ENCODE measurements at regions not wholly inside any gene's neighbourhood (a gene's known extent, or its start where the extent isn't known, plus 50 kb on each side); places are given as distances from the start of the nearest gene placed in this dataset.

DNA sequence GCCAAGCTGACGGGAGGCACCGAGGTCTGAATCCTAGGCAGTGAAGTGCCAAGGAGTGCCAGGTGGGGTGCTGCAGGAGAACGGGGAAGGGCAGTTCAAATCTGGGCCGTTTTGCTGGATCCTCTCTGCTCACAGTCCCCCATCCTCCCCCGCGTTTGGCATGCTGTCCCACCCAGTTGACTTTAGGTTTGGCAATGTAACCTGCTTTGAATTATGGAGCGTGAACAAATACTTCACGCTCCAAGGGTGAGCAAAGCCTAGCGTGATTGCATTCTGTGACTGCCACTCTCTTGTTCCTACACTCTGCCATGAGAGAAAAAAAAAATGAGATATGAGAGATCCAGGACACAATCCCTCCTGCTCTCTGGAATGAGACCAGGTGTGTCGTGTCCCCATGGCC lies 381.9 kb downstream of the ZNF516 start:
- no peak for DNase-seq

DNA sequence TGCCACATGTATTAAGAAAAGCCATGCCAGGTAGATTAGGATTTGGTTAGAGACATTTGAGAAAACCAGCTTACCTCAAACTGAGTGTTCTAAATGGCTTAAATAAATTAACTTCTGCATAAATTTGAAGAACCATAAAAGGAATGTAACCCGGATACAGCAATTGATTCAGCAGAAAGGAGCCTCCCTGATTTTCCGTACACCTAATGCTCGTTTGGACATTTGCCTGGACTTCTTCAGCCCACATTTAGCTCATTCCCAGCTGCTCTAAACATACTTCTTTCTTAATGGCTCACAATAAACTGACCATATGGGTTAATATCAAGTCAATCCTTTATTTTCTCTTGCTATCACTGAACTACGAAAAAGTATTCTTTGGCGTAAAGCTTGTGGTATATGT lies 392.4 kb downstream of the ZNF516 start:
- no peak for DNase-seq

GRCh38 chr18:76102156-76102555 lies 392.9 kb downstream of the ZNF516 start:
- DNase-seq, result no peak

- DNase-seq, result no peak
These were observed 395.0 kb downstream of the ZNF516 start for GRCh38 chr18:76099931-76100457.

- no peak for DNase-seq
These were observed 396.2 kb downstream of the ZNF516 start for GRCh38 chr18:76098674-76099411.

DNA sequence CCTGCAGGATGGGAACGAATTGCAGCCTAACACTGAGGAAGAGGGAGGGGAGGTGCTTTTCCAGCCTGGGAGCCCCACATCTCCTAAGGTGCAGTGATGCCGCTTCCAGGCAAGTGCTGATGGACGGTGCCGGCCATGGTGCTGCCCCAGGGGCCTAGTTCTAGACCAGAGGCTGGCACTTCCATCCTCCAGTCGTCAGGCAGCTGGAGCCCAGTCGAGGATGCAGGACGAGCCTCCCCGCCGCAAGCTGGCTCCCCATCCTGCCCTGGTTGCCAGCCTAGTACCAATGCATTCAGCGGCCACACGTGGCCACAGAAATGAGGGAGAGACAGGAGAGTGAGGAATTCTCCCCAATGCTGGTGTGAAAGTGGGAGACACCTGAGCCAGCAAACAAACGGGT lies 413.5 kb downstream of the ZNF516 start:
- no peak for DNase-seq

DNA sequence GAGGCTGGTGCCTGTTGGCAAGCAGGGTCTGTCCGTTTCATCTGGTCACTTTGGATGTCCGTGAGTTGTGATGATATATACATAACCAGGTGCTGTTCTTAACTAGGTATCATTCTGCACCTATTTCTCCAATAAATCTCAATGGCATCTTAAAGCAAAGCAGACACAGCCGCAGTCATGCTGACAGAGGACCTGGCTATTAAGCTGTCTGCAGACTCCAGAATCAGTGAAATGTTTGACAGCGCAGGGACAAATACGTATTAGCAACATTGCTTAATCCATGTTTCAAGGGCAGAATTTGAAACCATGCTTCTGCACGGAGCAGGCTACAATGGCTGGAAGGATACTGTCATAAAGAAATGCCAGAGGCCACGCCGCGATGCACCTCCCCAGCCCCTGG lies 414.6 kb downstream of the ZNF516 start:
- DNase-seq, result no peak

DNA sequence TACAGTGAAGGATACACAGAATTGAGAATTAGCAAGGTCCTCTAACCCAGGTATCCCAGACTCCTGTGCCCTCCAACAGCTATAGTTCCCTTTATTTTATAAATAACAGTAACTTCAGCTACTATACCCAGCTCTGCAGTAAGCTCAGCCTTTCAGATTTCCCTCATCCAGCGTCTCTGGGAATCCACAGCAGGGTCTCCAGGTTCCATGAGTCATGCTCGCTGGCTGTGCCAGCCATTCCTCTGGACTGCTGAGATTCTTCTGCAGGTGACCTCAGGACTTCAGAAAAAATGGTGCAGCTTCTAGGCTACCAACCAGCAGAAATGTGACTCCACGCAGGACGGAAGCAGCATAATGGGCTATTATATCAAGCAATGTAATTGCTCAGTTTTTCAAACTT lies 419.3 kb downstream of the ZNF516 start:
- DNase-seq, result no peak

DNA sequence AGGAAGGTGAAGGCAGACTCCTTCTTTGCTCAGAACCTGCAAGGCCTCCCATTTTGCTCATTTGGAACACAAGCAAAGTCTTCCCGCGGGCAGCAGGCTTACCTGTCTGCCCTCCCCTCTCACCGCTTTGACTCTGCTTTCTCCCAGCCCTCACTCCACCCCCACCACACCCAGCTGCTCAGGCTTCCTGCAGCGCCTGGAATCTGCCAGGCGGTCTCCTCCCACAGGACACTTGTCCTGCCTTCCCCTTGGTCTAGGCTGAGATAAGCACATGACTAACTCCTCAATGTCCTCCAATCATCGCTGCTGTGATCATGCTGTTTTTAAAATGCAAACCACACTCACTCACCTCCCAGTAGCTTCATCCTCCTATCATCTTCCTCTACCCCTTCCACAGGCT lies 430.0 kb downstream of the ZNF516 start:
- no peak for DNase-seq

DNA sequence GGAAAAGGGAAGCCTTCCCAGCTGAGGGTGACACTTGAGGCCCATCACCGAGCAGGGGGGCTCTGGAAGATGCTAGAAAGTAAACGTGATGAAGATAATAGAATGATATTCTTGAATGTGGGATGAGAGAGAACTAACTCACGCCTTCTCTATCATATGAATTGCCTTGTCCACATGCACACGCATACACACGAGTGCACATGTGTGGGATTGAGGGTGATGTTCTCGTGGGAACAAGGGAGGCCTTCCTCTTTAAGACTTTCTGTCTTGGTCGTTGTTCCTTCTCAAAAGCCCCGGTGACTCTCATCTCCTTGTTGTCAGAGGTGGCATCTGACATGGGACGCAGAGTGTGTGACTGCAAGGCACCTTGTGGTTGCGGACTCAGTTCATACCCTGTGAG lies 436.9 kb downstream of the ZNF516 start:
- DNase-seq, result no peak

DNA sequence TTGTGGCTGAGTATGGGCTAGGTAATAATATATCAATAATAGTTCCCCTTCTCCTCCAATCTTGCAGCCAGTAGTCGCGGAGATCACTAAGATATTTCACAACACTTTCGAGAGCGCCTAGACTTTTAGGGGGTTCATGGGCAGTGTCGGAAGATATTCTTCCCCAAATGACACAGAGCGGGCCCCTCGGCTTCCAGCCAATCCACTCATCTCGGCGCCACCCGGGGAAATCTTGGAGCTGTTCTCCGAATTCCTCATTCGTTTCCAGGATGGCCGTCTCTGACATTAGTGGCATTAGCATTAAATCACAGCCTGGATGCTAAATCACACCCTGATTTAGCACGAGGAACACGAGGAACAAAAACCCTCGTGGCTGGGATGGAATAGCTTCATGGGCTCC lies 437.7 kb downstream of the ZNF516 start:
- no peak for DNase-seq

GRCh38 chr18:76056471-76057110 lies 438.5 kb downstream of the ZNF516 start:
- no peak for DNase-seq

DNA sequence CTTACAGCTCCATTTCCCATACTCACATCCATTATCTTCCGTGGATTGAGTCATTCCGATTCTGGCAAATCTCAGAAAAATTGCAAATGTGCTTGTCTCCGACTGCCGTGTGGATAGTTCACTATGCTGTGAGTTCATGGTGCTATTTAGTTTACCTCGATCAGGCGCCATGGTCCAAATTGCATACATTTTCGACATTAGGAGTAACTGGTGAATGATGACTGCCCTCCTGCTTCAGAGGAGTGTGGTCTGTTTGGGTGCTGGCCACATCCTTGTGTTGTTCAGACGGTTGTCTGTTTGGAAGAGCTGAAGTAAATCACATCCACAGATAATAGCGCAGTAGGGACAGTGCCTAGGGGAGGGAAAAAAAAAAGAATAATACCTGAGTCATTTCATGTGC lies 439.5 kb downstream of the ZNF516 start:
- no peak for DNase-seq

DNA sequence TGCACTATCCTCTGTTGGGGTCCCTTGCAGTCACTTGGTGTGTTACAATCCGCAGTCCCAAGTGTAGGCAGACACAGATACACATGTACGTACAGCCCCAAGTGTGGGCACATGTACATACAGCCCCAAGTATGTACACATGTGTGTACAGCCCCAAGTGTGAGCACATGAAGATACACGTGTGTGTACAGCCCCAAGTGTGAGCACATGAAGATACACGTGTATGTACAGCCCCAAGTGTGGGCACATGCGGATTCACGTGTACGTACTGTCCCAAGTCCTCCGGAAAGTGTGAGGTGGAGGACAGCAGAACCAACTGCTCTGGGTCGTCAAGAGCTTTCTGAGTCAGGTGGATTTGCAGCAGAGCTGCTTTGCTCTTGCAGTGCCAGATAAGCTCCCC lies 440.0 kb downstream of the ZNF516 start:
- no peak for DNase-seq

GRCh38 chr18:76054156-76054555 lies 440.9 kb downstream of the ZNF516 start:
- no peak for DNase-seq

DNA sequence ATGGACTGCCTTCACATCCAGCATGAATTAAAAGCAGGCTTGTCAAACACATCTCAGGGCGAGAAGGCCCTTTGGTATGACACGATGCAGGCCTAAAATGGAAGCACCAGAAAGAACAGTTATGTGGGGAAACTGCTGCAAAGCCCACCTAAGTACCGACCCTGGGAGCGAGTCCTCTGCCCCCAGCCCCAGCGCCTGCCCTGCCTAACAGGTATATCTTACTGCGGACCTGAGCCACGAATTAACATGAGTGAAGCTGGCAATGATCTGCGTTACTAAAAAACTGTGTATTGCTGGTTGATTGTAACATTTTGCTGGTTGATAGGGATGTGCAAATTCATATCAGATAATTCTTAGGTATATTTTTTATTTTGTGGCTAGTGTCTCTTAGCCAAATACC lies 441.5 kb downstream of the ZNF516 start:
- DNase-seq, result no peak

DNA sequence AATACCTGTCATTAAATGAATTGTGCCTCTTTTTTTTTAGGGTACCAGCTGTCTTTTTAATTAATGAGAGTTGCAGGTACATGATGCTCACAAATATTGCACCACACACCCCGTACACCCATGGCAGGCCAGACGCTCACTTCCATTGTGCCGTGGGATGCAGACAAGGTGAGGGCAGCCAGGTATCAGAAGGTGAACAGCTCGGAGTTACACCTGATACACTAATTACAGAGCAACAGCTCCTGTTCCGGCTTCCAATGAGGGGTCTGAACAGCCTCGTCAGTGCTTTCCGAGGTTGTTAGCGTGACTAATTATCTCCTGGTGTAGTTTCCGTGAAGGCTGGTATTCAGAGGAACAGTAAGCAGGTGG lies 442.8 kb downstream of the ZNF516 start:
- no peak for DNase-seq

- no peak for DNase-seq
These were observed 443.4 kb downstream of the ZNF516 start for GRCh38 chr18:76051396-76052226.

GRCh38 chr18:76046221-76046620 lies 448.8 kb downstream of the ZNF516 start:
- no peak for DNase-seq

DNA sequence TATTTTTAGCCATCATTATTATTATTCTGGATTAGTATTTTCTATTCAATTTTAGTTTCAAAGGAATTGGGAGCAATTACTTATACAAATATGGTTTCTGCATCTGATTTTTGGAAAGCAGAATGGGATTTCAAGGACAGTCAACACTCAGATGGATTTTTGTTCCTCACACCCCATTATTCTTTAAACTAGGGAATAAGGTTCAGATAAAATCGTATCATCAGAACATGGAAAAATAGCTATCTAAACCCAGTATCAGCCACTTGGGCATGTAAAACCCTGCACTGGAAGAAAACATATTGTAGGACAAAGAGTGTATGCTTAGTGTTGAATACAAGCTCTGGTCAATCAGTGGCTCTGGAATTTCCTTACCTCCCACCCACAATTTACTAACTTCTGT lies 452.5 kb downstream of the ZNF516 start:
- no peak for DNase-seq

- no peak for DNase-seq
These were observed 476.8 kb downstream of the ZNF516 start for GRCh38 chr18:76018210-76018609.

DNA sequence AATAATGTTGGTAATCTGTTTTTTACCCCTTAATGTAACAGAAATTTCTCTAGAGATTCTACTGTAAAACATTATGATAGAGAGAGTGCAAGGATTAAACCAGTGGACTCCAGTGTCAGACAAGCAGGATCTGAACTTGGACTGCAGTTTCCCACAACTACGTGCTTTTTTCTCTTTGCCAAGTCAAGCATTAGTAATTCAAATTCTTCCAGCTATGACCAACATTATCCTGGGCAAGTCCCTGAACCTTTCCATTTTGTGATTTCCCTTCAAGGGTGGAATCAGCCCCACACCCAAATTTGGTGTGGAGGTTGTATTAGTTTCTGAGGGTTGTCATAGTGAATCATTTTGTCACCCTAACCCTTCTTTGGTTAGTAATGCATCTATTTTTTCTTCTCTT lies 482.0 kb downstream of the ZNF516 start:
- DNase-seq, result no peak

DNA sequence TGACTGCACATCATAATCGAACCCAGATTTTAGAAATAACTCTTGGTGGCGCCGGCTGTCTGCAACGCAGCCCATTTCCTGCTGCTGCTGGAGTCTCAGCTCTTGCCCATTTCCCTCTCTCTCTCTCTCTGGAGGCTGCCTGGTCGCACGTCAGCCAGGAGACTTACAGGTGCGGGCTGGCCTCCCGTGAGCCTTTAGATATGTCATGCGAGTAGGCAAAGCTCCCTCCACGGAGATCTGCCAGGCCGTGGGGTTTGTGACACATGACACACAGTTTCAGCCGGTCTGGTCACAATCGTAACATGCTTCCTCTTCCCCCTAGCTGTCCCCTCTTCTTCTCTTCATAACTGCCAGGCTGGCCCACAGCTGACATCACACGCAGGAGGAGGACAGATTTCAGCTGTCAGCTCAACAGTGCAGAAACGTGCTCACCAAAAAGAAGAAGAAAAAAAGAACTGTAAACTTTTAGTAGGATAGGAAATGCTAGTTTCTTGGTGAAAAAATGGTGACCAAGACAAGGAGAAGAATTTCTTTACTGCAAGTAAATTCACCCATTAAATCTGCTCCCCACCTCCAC lies 489.3 kb downstream of the ZNF516 start:
- no peak for DNase-seq

Data from CD4-positive, alpha-beta T cell treated with Interleukin-4 for 4 hours (primary cell).